HG03039 (cell line): ENCODE measurements at regions not wholly inside any gene's neighbourhood (a gene's known extent, or its start where the extent isn't known, plus 50 kb on each side); places are given as distances from the start of the nearest gene placed in this dataset.
"Not testable (repeated sequence)": the region's sequence is repeated elsewhere in the genome, so short reads cannot be mapped to it uniquely, and the experiment has no call there.

Experiments used
- ATAC-seq: cut with Tn5 transposase; IDR thresholded peaks from one replicate; pipeline ENCODE4 v1.9.1; 2021; ENCODE audit warnings: mild to moderate bottlenecking, moderate library complexity; ENCODE audit not compliant: unreplicated experiment

- not testable (repeated sequence) for ATAC-seq
These were observed 394.1 kb upstream of the NFIA start for GRCh38 chr1:60688221-60688620.

GRCh38 chr1:60681095-60681860, 401.1 kb upstream of the NFIA start:
- ATAC-seq, result no peak

GRCh38 chr1:60679524-60680375, 402.6 kb upstream of the NFIA start:
- no peak for ATAC-seq

GRCh38 chr1:60678802-60679201, 403.6 kb upstream of the NFIA start:
- ATAC-seq, result no peak

DNA sequence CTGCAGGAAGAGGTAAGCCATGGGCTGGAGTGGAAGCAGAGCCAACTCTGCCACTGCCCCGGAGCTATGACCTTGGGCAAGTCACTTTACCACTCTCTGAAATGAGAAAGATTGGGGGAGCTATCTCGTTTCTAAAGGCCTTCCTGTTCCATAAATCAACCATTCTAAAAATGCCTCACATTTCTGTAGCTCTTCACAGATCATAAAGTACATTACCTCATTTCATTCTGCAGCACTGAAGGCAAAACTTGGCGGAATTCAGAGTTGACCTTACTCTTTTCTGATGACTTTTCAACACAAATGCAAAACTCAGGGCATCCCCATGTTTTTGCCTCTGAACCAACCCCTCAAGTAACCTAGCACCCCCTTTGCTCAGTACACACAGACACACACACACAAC, 404.0 kb upstream of the NFIA start:
- no peak for ATAC-seq

GRCh38 chr1:60672449-60672848, 409.9 kb upstream of the NFIA start:
- ATAC-seq, result no peak

DNA sequence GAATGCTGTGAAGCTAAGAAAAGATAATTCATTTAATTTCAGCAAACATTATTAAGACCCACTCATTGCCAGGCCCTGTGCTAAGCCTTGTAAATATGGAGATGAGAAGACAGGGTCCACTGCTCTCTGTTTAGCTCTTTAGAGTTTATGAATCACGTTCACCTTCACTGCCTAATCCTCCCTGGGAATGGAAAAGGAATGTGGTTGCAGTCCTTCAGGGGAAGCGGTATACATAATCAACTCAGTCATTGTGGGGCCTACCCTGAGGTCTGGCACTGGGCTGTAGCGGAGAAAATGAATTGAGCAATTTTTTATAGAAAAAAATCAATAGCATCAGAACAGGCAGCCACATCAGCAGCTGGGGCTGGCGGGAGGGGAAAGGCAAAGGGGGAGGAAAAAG, 412.1 kb upstream of the NFIA start:
- ATAC-seq, result no peak

DNA sequence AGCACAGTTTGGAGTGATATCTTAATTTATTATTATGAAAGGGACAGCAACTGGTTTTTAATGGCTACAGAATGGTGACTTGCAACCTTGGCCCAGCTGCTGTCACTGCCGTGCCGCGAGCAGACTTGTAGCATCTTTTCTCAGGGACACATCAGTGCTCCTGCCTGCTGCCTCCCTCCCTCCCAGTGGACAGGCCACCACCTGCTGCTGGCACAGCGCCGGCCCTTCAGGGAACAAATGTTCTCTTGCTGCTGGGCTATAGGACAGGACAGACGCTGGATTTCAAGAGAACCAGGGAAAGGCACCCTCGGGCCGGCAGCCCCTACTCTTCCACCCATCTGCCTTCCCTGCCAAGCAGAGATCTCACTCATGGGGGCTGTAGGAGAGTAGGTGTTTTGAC, 413.8 kb upstream of the NFIA start:
- no peak for ATAC-seq

- no peak for ATAC-seq
These were observed 417.1 kb upstream of the NFIA start for GRCh38 chr1:60665311-60665710.

- no peak for ATAC-seq
These were observed 418.2 kb upstream of the NFIA start for GRCh38 chr1:60664086-60664625.

GRCh38 chr1:60662486-60663044, 419.8 kb upstream of the NFIA start:
- no peak for ATAC-seq

GRCh38 chr1:60657926-60658325, 424.4 kb upstream of the NFIA start:
- ATAC-seq, result no peak

GRCh38 chr1:60655679-60656355, 426.5 kb upstream of the NFIA start:
- ATAC-seq, result no peak

DNA sequence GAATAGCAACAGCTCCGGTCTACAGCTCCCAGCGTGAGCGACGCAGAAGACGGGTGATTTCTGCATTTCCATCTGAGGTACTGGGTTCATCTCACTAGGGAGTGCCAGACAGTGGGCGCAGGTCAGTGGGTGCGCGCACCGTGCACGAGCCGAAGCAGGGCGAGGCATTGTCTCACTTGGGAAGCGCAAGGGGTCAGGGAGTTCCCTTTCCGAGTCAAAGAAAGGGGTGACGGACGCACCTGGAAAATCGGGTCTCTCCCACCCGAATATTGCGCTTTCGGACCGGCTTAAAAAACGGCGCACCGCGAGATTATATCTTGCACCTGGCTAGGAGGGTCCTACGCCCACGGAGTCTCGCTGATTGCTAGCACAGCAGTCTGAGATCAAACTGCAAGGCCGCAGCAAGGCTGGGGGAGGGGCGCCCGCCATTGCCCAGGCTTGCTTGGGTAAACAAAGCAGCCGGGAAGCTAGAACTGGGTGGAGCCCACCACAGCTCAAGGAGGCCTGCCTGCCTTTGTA, 442.3 kb upstream of the NFIA start:
- ATAC-seq, result not testable (repeated sequence)

DNA sequence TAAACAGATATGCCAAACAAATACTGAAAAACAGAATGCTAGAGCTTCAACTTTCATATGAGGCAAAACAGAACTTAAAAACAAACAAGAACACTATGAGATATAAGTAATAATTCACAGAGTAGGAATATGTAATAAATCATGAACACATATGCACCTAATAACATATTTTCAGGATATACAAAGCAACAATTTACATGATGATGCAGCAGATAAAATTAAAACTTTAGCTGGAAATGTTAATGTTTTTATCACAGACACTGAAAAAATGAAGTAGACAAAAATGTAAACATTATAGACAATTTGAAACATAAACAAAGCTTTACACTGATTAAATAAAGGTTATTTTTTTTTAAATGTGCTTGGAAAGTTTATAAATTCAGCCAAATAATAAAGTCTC, 443.1 kb upstream of the NFIA start:
- ATAC-seq, result no peak

DNA sequence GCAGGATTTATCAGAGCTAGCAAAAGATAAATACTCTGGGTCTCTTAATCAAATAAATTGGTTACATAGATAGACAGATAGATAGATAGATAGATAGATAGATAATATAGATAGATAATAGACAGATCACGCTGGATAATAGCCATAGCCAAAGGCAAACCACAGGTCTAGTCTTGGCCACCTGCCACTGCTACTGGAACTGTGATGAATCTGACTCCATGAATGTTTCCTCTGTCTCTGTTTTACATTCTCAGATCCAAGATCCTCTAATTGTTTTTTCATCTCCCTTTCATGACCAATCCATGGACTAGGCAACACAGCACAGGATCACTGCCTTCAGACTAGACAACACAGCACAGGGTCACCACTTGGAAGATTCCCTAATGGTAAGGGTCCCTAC, 444.7 kb upstream of the NFIA start:
- no peak for ATAC-seq

DNA sequence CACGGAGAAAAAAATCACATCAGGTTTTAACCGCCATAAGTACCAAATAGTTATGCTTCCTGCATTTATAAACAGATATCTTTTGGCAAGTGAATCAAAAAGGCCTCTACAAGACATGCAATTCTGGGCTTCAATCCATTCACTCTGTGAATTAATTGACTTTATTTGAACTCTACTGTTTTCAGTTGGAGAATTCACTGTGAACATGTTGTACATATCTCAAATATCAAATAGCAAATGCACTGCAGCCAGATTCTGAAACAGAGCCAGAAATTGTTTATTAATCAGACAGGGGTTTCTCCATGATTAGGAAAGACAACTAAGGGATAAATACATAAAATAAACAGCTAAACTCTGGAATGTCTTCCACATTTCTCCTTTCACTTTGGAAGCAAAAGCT, 445.4 kb upstream of the NFIA start:
- no peak for ATAC-seq

DNA sequence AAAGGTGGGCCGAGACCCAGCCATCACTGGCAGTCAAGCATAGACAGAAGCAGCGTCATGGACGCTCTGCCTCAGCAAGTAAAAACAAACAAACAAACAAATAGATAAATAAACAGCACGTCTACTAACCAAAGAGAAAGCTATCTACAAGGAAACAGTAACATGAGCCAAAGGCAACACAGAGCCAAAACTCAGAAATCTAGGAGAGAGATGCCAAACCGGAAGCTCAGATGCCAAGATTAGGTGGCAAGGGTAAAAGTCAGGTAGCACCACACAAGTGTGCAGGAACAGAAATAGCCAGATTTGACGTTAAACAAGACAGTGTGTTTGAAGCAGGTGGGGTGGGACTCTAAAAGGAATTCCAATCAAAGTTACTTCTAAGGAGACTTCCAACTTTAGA, 448.3 kb upstream of the NFIA start:
- ATAC-seq, result no peak

DNA sequence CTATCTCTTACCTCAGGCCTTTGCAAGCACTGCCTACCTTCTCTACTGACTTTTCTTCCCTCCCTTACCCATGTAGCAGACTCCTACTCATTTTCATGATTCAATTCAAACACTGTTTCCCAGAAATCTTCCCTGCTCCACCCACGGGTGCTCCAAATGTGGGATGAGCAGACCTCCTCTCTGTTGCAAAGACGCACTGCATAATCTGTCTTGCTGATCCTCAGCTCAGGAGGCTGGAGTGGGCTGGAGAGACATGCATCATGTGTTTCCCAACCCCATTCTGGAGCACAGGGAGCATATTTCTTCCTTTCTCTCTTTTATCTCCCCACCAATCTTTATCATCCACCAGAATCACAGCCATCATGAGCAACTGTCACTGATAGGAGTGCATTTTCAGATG, 459.9 kb upstream of the NFIA start:
- ATAC-seq, result no peak

GRCh38 chr1:60621368-60621851, 461.0 kb upstream of the NFIA start:
- no peak for ATAC-seq

GRCh38 chr1:60620087-60620486, 462.3 kb upstream of the NFIA start:
- no peak for ATAC-seq
